ENCODE measurements at regions not wholly inside any gene's neighbourhood (a gene's known extent, or its start where the extent isn't known, plus 50 kb on each side); places are given as distances from the start of the nearest gene placed in this dataset.
"Not testable (repeated sequence)": the region's sequence is repeated elsewhere in the genome, so short reads cannot be mapped to it uniquely, and the experiment has no call there.

GRCh38 chr10:58066979-58067378 lies 200.7 kb downstream of the IPMK start:
- DNase-seq (ENCODE audit: low read depth) = no peak

- DNase-seq (ENCODE audit: low read depth) = no peak
These were observed 201.6 kb downstream of the IPMK start for GRCh38 chr10:58066126-58066525.

GRCh38 chr10:58065529-58065815 lies 202.2 kb downstream of the IPMK start:
- no peak for DNase-seq (ENCODE audit: low read depth)

- peak; percentile 35 for DNase-seq (ENCODE audit: low read depth)
These were observed 202.8 kb downstream of the IPMK start for GRCh38 chr10:58064714-58065528.

GRCh38 chr10:58063861-58064480 lies 203.7 kb downstream of the IPMK start:
- no peak for DNase-seq (ENCODE audit: low read depth)

- not testable (repeated sequence) for DNase-seq (ENCODE audit: low read depth)
These were observed 209.0 kb downstream of the IPMK start for GRCh38 chr10:58058683-58059082.

- no peak for DNase-seq (ENCODE audit: low read depth)
These were observed 212.8 kb downstream of the IPMK start for GRCh38 chr10:58054881-58055280.

- DNase-seq (ENCODE audit: low read depth) = no peak
These were observed 214.9 kb downstream of the IPMK start for GRCh38 chr10:58052772-58053171.

GRCh38 chr10:58050575-58050974 lies 217.1 kb downstream of the IPMK start:
- DNase-seq (ENCODE audit: low read depth) = no peak

- peak; percentile 3 for DNase-seq (ENCODE audit: low read depth)
These were observed 218.8 kb downstream of the IPMK start for GRCh38 chr10:58048936-58049335.

- no peak for DNase-seq (ENCODE audit: low read depth)
These were observed 223.6 kb downstream of the IPMK start for GRCh38 chr10:58044072-58044471.

GRCh38 chr10:58041901-58042300 lies 225.8 kb downstream of the IPMK start:
- no peak for DNase-seq (ENCODE audit: low read depth)

- no peak for DNase-seq (ENCODE audit: low read depth)
These were observed 237.5 kb downstream of the IPMK start for GRCh38 chr10:58030208-58030607.

- peak; percentile 86 for DNase-seq (ENCODE audit: low read depth)
These were observed 238.9 kb downstream of the IPMK start for GRCh38 chr10:58028597-58029366.

GRCh38 chr10:58027426-58027825 lies 240.3 kb downstream of the IPMK start:
- no peak for DNase-seq (ENCODE audit: low read depth)

GRCh38 chr10:58026036-58026435 lies 241.7 kb downstream of the IPMK start:
- DNase-seq (ENCODE audit: low read depth) = no peak

GRCh38 chr10:58023341-58024073 lies 244.2 kb downstream of the IPMK start:
- DNase-seq (ENCODE audit: low read depth) = peak; percentile 45

GRCh38 chr10:58019863-58020537 lies 247.7 kb downstream of the IPMK start:
- no peak for DNase-seq (ENCODE audit: low read depth)

GRCh38 chr10:58017719-58018367 lies 249.9 kb downstream of the IPMK start:
- DNase-seq (ENCODE audit: low read depth) = peak; percentile 74

- DNase-seq (ENCODE audit: low read depth) = no peak
These were observed 251.1 kb downstream of the IPMK start for GRCh38 chr10:58016614-58017013.

GRCh38 chr10:58014436-58014835 lies 253.3 kb downstream of the IPMK start:
- no peak for DNase-seq (ENCODE audit: low read depth)
